IPS-15b (cell line): ENCODE measurements at regions not wholly inside any gene's neighbourhood (a gene's known extent, or its start where the extent isn't known, plus 50 kb on each side); places are given as distances from the start of the nearest gene placed in this dataset.

ENCODE experiments used
- H3K27me3 ChIP-seq: one replicate; pipeline ENCODE4 v1.6.1; 2013; ENCODE audit warnings: low read length; ENCODE audit not compliant: control insufficient read depth, insufficient read depth
- H3K36me3 ChIP-seq: one replicate; pipeline ENCODE4 v1.6.1; 2013; ENCODE audit warnings: low read length; ENCODE audit not compliant: control insufficient read depth, insufficient read depth
- H3K4me1 ChIP-seq: one replicate; pipeline ENCODE4 v1.6.1; 2013; ENCODE audit warnings: mild to moderate bottlenecking, low read length; ENCODE audit not compliant: control insufficient read depth, insufficient read depth
- H3K4me3 ChIP-seq: one replicate; pipeline ENCODE4 v1.5.1; 2013; ENCODE audit warnings: low read depth, low read length
- H3K9ac ChIP-seq: one replicate; pipeline ENCODE4 v1.6.1; 2013; ENCODE audit warnings: low read depth, mild to moderate bottlenecking, low read length
- H3K9me3 ChIP-seq: one replicate; pipeline ENCODE4 v1.6.1; 2013; ENCODE audit warnings: mild to moderate bottlenecking, low read length; ENCODE audit not compliant: control insufficient read depth, insufficient read depth

DNA sequence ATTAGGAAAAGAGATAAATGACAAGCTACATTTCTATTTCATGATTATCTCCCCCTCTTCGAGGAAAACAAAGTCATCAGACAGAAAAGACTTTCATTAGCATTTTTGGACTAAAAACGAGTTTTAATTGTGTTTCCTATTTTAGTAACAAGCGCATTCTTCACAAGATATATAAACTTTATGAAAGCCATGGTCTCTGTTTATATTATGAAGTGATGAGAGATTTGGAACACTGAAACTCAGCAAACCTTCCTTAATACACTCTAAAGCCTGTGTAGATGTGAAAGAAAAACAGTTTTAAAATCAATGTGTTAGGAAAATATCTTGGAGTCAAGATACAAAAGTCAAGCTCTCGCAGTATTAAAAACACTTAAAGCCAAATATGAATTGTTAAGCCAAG lies 539.1 kb downstream of the LRFN5 start:
- Histone ChIP-seq H3K4me3 (no peak overlapping the region), H3K27me3 (no peaks in the 10 kb centered on the region), H3K9ac (no peak overlapping the region), H3K4me1 (no peaks in the 10 kb centered on the region), H3K36me3 (no peaks in the 10 kb centered on the region), H3K9me3 (no peaks in the 10 kb centered on the region)

DNA sequence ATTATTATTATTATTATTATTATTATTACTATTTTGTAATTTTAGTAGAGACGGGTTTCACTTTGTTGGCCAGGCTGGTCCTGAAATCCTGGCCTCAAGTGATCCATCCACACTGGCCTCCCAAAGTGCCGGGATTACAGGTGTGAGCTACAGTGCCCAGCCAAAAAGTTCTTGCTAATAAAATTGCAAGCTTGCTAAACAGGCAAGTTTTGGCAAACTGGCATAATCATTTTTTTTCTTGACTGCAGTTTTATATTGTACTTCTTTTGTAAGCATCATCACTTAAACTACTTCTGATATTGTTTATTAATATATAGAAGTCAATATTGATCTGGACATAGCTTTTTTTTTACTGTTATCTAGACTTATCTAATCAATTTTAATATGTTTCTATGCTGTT lies 536.4 kb downstream of the LRFN5 start:
- no peaks in the 10 kb centered on the region for H3K27me3 ChIP-seq
- H3K9ac ChIP-seq: no peak overlapping the region
- no peaks in the 10 kb centered on the region for H3K4me1 ChIP-seq
- no peaks in the 10 kb centered on the region for H3K9me3 ChIP-seq
- no peaks in the 10 kb centered on the region for H3K36me3 ChIP-seq
- H3K4me3 ChIP-seq: no peak overlapping the region

DNA sequence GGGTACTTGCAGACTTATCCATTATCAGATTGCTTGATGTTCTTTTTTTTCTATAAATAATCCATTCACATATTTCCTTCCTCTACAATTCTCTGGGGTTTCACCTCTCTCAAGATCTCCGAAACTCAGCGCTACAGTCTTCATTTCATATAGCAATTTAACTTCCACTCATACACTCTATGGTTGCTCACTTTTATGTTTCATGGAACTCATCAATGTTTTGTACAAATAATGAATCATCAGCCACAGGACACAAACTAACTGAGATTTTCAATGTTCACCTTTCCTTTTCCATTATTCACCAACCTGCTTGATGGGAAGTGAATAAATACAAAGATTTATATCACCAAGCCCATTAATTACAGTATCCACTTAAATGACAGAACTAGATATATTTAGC lies 534.7 kb downstream of the LRFN5 start:
- H3K9me3 ChIP-seq: no peaks in the 10 kb centered on the region
- no peaks in the 10 kb centered on the region for H3K4me1 ChIP-seq
- H3K27me3 ChIP-seq: no peaks in the 10 kb centered on the region
- no peak overlapping the region for H3K9ac ChIP-seq
- H3K4me3 ChIP-seq: no peak overlapping the region
- no peaks in the 10 kb centered on the region for H3K36me3 ChIP-seq

DNA sequence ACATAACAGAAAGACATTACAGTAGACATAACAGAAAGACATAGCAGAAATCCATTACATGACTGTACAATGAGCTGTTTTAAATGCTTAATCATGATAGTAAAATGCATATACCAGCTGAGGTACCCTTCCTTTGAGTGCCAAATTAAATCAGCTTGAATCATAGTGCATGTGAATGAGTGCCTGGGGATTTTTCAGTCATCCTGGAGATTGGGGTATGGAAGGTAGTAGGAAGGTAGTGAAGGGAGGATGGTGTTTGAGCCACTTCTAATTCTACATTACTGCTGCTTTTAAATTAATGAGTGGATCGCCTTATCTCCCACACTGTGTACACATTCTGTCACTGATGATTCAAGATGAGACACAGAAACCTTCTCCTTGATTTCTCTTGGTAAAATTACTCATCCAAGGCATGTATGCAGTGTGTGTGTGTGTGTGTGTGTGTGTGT lies 534.2 kb downstream of the LRFN5 start:
- no peaks in the 10 kb centered on the region for H3K9me3 ChIP-seq
- H3K36me3 ChIP-seq: no peaks in the 10 kb centered on the region
- H3K4me3 ChIP-seq: no peak overlapping the region
- H3K4me1 ChIP-seq: no peaks in the 10 kb centered on the region
- no peak overlapping the region for H3K9ac ChIP-seq
- no peaks in the 10 kb centered on the region for H3K27me3 ChIP-seq

DNA sequence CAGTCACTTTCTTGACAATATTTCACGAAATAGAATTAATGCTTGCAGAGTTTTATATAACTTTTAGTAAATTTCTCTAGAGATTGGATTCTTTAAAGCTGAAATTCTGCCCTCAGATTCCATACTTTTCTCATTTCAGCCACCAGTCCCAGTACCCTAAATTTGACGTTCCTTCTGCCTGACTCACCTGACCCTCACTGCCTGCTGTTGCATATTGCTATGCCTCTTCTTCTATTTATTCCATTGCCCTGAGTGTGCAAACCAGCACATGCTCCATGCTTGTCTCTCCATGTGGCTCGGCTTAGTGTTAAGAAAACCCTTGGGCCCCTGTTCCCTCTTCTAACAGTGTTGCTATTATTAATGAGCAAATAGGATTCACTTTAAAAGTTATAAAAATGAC lies 533.3 kb downstream of the LRFN5 start:
- no peaks in the 10 kb centered on the region for H3K9me3 ChIP-seq
- no peak overlapping the region for H3K4me3 ChIP-seq
- H3K27me3 ChIP-seq: no peaks in the 10 kb centered on the region
- H3K4me1 ChIP-seq: no peaks in the 10 kb centered on the region
- no peak overlapping the region for H3K9ac ChIP-seq
- H3K36me3 ChIP-seq: no peaks in the 10 kb centered on the region

DNA sequence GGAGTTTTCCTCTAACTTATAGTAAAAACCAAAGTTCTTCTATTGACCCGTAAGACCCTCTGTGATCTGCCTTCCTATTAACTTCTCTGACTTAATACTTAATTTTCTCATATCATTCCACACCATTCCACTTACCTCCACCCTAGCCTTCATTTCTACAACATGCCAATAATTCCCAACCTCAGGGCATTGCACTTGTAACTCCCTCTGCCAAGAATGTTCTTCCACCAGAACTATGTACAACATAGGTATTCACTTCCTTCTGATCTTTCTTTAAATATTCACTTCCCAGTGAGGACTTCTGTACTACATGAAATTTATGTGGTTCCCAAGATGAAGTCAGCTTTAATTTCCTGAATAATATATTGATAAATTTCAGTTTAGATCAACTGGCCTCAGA lies 531.7 kb downstream of the LRFN5 start:
- Histone ChIP-seq H3K36me3 (no peaks in the 10 kb centered on the region), H3K9me3 (no peaks in the 10 kb centered on the region), H3K4me1 (no peaks in the 10 kb centered on the region), H3K9ac (no peak overlapping the region), H3K27me3 (no peaks in the 10 kb centered on the region), H3K4me3 (no peak overlapping the region)

DNA sequence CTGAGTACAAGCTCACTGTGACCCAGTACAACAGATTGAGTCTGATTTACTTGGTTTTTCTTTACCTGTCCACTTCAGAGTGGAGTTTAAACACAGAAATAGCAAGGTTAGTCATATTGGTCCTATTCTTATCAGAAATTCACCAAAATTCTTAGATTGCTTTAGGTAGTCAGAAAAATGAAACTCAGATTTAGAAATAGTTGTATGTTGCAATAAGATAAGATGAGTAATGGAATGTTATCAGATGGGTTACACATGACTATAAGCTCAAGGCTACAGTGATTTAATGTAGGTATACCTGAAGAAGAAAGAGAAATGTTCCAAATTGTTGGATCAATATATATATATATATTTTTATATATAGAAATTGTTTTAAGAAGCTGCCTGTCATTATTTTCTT lies 524.1 kb downstream of the LRFN5 start:
- no peaks in the 10 kb centered on the region for H3K9me3 ChIP-seq
- H3K36me3 ChIP-seq: no peaks in the 10 kb centered on the region
- H3K4me1 ChIP-seq: no peaks in the 10 kb centered on the region
- no peak overlapping the region for H3K4me3 ChIP-seq
- H3K9ac ChIP-seq: no peak overlapping the region
- no peaks in the 10 kb centered on the region for H3K27me3 ChIP-seq

DNA sequence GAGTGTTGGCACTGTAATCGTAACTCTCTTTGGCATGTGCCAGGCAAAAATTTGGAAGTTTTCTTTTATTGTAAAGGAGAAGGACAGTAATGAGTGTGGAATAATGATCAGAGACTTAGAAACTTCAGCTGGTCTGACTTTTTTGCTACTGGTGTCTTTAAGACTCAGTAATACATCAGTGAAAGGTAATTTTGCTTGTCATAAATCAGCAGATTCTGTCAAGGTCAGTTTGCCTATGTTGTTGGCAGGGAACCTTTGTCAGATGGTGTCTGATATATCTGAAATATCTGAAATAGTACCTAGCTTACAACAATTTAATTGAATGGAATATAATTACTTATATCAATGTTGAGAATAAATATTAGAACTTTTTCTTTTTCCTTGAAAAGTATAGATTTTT lies 516.9 kb downstream of the LRFN5 start:
- Histone ChIP-seq H3K27me3 (no peaks in the 10 kb centered on the region), H3K9ac (no peak overlapping the region), H3K4me3 (no peak overlapping the region), H3K36me3 (no peaks in the 10 kb centered on the region), H3K4me1 (no peaks in the 10 kb centered on the region), H3K9me3 (no peaks in the 10 kb centered on the region)

DNA sequence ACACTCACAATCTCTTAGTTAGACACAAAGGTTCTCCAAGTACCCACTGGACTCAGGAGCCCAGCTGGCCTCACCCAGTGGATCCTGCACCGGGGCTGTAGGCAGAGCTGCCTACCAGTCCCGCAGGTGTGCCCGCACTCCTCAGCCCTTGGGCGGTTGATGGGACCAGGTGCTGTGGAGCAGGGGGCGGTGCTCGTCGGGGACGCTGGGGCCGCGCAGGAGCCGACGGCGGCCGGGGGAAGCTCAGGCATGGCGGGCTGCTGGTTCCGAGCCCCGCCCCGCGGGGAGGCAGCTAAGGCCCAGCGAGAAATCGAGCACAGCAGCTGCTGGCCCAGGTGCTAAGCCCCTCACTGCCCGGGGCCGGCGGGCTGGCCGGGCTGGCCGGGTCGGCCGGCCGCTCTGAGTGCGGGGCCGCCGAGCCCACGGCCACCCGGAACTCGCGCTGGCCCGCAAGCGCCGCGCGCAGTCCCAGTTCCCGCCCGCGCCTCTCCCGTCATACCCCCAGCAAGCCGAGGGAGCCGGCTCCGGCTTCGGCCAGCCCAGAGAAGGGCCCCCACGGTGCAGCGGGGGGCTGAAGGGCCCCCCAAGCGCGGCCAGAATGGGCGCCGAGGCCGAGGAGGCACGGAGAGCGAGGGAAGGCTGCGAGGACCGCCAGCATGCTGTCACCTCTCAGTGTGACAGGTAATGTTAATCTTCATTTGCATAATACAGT lies 506.8 kb downstream of the LRFN5 start:
- no peaks in the 10 kb centered on the region for H3K27me3 ChIP-seq
- H3K4me3 ChIP-seq: no peak overlapping the region
- no peaks in the 10 kb centered on the region for H3K4me1 ChIP-seq
- no peak overlapping the region for H3K9ac ChIP-seq
- no peaks in the 10 kb centered on the region for H3K9me3 ChIP-seq
- no peaks in the 10 kb centered on the region for H3K36me3 ChIP-seq

DNA sequence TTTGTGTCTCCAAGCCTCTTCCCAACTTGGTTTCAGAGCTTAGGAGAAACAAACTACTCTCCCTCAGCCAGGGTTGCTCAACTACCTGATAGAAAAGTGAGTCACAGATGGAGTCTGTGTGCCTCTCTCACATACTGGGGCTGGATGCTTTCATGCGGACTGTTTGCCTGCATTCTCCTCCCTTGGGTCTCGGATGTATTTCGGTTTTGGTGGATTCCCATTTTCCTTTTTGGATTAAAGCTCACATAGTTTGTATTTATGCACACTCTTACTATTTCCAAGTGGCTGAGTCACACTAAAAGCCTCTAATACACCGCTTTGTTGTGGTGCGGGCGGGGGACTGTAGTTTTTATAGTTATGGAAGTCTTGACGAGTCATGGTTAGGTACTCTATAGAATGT lies 505.4 kb downstream of the LRFN5 start:
- H3K4me3 ChIP-seq: no peak overlapping the region
- H3K9me3 ChIP-seq: no peaks in the 10 kb centered on the region
- H3K27me3 ChIP-seq: no peaks in the 10 kb centered on the region

DNA sequence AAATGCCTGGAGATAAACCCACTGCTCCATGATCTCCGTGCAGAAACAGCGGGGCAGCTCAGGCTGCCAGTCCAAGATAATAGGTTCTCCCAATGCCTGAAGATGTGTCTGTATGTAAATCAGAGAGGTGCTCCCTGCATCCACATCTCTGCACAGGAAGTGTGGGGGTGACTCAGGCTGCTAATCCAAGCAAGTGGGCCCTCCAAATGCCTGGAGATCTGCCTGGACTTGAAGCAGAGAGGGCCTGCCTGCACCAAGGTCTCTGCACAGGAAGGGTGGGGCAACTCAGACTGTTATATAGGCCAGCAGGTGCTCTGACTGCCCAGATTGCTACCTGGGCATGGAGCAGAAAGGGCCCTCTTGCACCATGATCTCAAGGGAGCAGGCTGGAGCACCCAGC lies 504.7 kb downstream of the LRFN5 start:
- H3K36me3 ChIP-seq: no peaks in the 10 kb centered on the region
- H3K27me3 ChIP-seq: no peaks in the 10 kb centered on the region
- H3K4me3 ChIP-seq: no peak overlapping the region
- no peak overlapping the region for H3K9ac ChIP-seq
- H3K4me1 ChIP-seq: no peaks in the 10 kb centered on the region
- H3K9me3 ChIP-seq: no peaks in the 10 kb centered on the region

More for the DNA sequence above, 505.4 kb downstream of the LRFN5 start:
- Histone ChIP-seq H3K9ac (no peak overlapping the region), H3K4me1 (no peaks in the 10 kb centered on the region), H3K36me3 (no peaks in the 10 kb centered on the region)

DNA sequence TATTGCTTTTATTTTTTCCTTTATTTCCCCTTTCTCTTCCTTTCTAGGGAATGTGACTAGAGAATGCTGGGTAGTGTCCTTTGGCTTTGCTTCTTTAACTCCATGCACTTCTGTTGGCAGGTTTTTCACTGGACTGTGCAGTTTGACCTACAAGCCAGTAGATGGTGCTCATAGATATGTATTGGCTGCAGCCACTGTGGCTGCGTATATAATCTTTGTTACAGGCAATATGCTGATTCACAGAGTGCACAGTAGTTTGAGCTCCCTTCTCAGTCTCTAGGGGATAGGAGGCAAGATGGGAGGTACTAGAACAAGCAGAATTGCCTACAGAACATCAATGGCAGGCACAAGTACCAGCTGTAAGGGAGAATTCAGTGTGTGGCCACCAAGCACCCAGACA lies 503.5 kb downstream of the LRFN5 start:
- Histone ChIP-seq H3K27me3 (no peaks in the 10 kb centered on the region), H3K9ac (no peak overlapping the region), H3K4me1 (no peaks in the 10 kb centered on the region), H3K9me3 (no peaks in the 10 kb centered on the region), H3K4me3 (no peak overlapping the region), H3K36me3 (no peaks in the 10 kb centered on the region)
